DOHH2 (cell line): ENCODE measurements at regions not wholly inside any gene's neighbourhood (a gene's known extent, or its start where the extent isn't known, plus 50 kb on each side); places are given as distances from the start of the nearest gene placed in this dataset.

Experiments used
- H3F3A ChIP-seq: fragments of 200-600 bp; sonication (generic), shearing (Covaris generic); 2 replicates; pipeline ENCODE4 v1.6.0; 2016; ENCODE audit warnings: antibody characterized with exemption, mild to moderate bottlenecking; ENCODE audit not compliant: control insufficient read depth, insufficient read depth
- H3K27ac ChIP-seq: fragments of 200-600 bp; sonication (generic); 2 replicates; pipeline ENCODE4 v1.5.1; 2014; ENCODE audit warnings: low read depth, mild to moderate bottlenecking, low read length, moderate library complexity
- H3K27me3 ChIP-seq: fragments of 200-600 bp; sonication (generic); 2 replicates; pipeline ENCODE4 v1.6.1; 2014; ENCODE audit warnings: mild to moderate bottlenecking, low read length, mixed read lengths; ENCODE audit not compliant: control insufficient read depth
- H3K36me3 ChIP-seq: fragments of 200-600 bp; sonication (generic); 2 replicates; pipeline ENCODE4 v1.6.1; 2014; ENCODE audit warnings: mild to moderate bottlenecking, low read length, moderate library complexity, mixed read lengths; ENCODE audit not compliant: control insufficient read depth
- H3K4me1 ChIP-seq: fragments of 200-600 bp; sonication (generic); 2 replicates; pipeline ENCODE4 v1.6.1; 2014; ENCODE audit warnings: mild to moderate bottlenecking, low read length, mixed read lengths; ENCODE audit not compliant: control insufficient read depth
- H3K4me2 ChIP-seq: fragments of 200-600 bp; sonication (generic); 2 replicates; pipeline ENCODE4 v1.6.0; 2014; ENCODE audit warnings: mild to moderate bottlenecking, low read length, moderate library complexity
- H3K4me3 ChIP-seq: fragments of 200-600 bp; sonication (generic); 2 replicates; pipeline ENCODE4 v1.5.1; 2014; ENCODE audit warnings: mild to moderate bottlenecking, low read length, mixed read lengths
- H3K79me2 ChIP-seq: fragments of 200-600 bp; sonication (generic); 2 replicates; pipeline ENCODE4 v1.6.1; 2014; ENCODE audit warnings: mild to moderate bottlenecking, low read length, mixed read lengths; ENCODE audit not compliant: control insufficient read depth
- H3K9me2 ChIP-seq: fragments of 200-600 bp; sonication (generic); replicated peaks from 2 replicates; pipeline ENCODE4 v1.6.1; 2014; ENCODE audit warnings: mild to moderate bottlenecking, low read length, mixed read lengths; ENCODE audit not compliant: control insufficient read depth
- H3K9me3 ChIP-seq: fragments of 200-600 bp; sonication (generic); 2 replicates; pipeline ENCODE4 v1.6.1; 2014; ENCODE audit warnings: antibody characterized with exemption, low read length, mixed read lengths; ENCODE audit not compliant: control insufficient read depth, insufficient read depth
- H4K20me1 ChIP-seq: fragments of 200-600 bp; sonication (generic); 2 replicates; pipeline ENCODE4 v1.6.0; 2014; ENCODE audit warnings: low read depth, mild to moderate bottlenecking, antibody characterized with exemption, low read length, moderate library complexity; ENCODE audit not compliant: control insufficient read depth, insufficient read depth
- CTCF ChIP-seq: fragments of 200-600 bp; sonication (generic); IDR thresholded peaks from one replicate; pipeline ENCODE4 v1.5.1; 2014; ENCODE audit warnings: antibody characterized with exemption, mild to moderate bottlenecking, low read depth, low read length; ENCODE audit not compliant: poor library complexity, severe bottlenecking
- EZH2phosphoT487 ChIP-seq: fragments of 200-600 bp; sonication (generic); IDR thresholded peaks from 2 replicates; pipeline ENCODE4 v1.6.1; 2017; ENCODE audit warnings: borderline replicate concordance, mild to moderate bottlenecking, antibody characterized with exemption, low read length, moderate library complexity, mixed read lengths

GRCh38 chr1:168875831-168876230 lies 146.8 kb upstream of the DPT start:
- Histone ChIP-seq H3K36me3 (no peaks in the 10 kb centered on the region), H3K9me3 (no peaks in the 10 kb centered on the region), H3K4me3 (no peak overlapping the region), H3K27ac (no peak overlapping the region), H3K79me2 (no peaks in the 10 kb centered on the region), H3F3A (no peaks in the 10 kb centered on the region), H3K9me2 (no peaks in the 10 kb centered on the region), H4K20me1 (no peaks in the 10 kb centered on the region), H3K4me1 (no peaks in the 10 kb centered on the region), H3K4me2 (no peak overlapping the region), H3K27me3 (no peaks in the 10 kb centered on the region)
- TF ChIP-seq EZH2phosphoT487 (no peak), CTCF (no peak)

- H3K4me3 ChIP-seq: no peak overlapping the region
- no peaks in the 10 kb centered on the region for H4K20me1 ChIP-seq
- H3K4me1 ChIP-seq: no peaks in the 10 kb centered on the region
- H3K27me3 ChIP-seq: no peaks in the 10 kb centered on the region
- no peaks in the 10 kb centered on the region for H3K9me2 ChIP-seq
- H3K9me3 ChIP-seq: no peaks in the 10 kb centered on the region
- no peaks in the 10 kb centered on the region for H3F3A ChIP-seq
- no peak overlapping the region for H3K27ac ChIP-seq
- no peak overlapping the region for H3K4me2 ChIP-seq
- H3K36me3 ChIP-seq: no peaks in the 10 kb centered on the region
- no peak for TF ChIP-seq CTCF
- no peak for TF ChIP-seq EZH2phosphoT487
- no peaks in the 10 kb centered on the region for H3K79me2 ChIP-seq
These were observed 147.8 kb upstream of the DPT start for GRCh38 chr1:168876830-168877229.

GRCh38 chr1:168879896-168880734 lies 151.1 kb upstream of the DPT start:
- no peak for TF ChIP-seq EZH2phosphoT487
- TF ChIP-seq CTCF: no peak
- no peaks in the 10 kb centered on the region for H3K27me3 ChIP-seq
- H3K27ac ChIP-seq: no peak overlapping the region
- no peaks in the 10 kb centered on the region for H3K36me3 ChIP-seq
- no peaks in the 10 kb centered on the region for H4K20me1 ChIP-seq
- H3F3A ChIP-seq: no peaks in the 10 kb centered on the region
- no peak overlapping the region for H3K4me3 ChIP-seq
- H3K9me2 ChIP-seq: no peaks in the 10 kb centered on the region
- no peak overlapping the region for H3K4me2 ChIP-seq
- H3K9me3 ChIP-seq: no peaks in the 10 kb centered on the region
- no peaks in the 10 kb centered on the region for H3K4me1 ChIP-seq
- H3K79me2 ChIP-seq: no peaks in the 10 kb centered on the region
